ENCODE measurements at regions not wholly inside any gene's neighbourhood (a gene's known extent, or its start where the extent isn't known, plus 50 kb on each side); places are given as distances from the start of the nearest gene placed in this dataset.

DNA sequence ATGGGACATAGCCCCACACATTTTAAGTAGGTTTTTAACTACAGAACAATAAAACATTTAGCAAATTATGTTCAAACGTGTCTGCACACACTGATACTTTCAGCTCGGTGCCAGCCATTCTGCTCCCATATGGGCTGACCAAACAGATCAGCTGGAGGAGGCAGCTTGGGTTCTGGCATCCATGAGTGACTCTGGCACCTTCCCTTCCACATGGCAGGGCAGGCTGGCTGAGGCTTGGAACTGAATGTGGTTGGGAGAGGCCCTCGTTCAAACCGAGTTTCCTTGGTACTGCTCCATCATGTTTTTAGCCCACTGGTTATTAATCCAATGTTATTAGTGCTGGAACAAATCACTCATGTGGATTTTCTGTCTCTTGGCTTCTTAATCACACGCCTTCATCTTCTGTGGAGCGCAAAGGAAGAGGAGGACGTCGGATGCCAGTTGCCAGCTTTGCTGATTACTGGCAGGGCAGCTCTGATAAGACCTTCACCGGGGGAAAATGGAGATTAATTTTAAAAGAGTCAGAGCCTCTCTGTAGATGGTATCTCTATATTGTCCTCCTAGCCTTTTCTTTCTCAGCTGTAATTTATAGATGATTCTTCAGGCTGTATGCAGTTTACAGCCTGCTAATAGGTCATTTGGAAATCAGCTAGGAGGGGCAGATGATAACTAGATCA, 93.1 kb upstream of the TIAM2 start:
- TF ChIP-seq CTCF (IDR thresholded peaks at IDR 0.05) (no peak), EP300 (IDR thresholded peaks at IDR 0.05) (no peak), POLR2A (IDR thresholded peaks at IDR 0.05) (no peak)
